ENCODE measurements at regions not wholly inside any gene's neighbourhood (a gene's known extent, or its start where the extent isn't known, plus 50 kb on each side); places are given as distances from the start of the nearest gene placed in this dataset.

DNA sequence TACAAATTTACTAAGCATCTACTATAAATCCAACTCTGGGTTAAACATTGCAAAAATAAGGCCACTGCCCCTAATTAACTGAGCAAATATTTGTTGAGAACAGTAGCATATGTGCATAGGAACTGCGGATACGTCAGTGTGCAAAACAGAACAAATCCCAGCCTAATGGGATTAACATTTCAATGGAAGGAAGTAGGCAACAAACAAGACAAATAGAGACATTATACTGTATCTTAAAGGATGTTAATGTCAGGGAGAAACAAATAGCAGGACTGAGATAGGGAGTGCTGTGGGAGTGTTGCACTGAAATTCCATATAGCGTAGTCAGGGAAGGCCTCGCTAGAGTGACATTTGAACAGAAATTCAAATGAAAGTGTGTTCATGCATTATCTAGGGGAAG is 89.7 kb upstream of the KCNAB1 start:
- H3K36me3 Mint-ChIP-seq (ENCODE audit: unreplicated experiment), result no peaks in the 10 kb centered on the region
- H3K27ac Mint-ChIP-seq (ENCODE audit: unreplicated experiment), result no peak overlapping the region
- H3K4me3 Mint-ChIP-seq (ENCODE audit: unreplicated experiment), result no peak overlapping the region
- H3K27me3 Mint-ChIP-seq (ENCODE audit: unreplicated experiment), result peaks cover 3% of the 10 kb centered on the region
- TF ChIP-seq, protein P1, sequence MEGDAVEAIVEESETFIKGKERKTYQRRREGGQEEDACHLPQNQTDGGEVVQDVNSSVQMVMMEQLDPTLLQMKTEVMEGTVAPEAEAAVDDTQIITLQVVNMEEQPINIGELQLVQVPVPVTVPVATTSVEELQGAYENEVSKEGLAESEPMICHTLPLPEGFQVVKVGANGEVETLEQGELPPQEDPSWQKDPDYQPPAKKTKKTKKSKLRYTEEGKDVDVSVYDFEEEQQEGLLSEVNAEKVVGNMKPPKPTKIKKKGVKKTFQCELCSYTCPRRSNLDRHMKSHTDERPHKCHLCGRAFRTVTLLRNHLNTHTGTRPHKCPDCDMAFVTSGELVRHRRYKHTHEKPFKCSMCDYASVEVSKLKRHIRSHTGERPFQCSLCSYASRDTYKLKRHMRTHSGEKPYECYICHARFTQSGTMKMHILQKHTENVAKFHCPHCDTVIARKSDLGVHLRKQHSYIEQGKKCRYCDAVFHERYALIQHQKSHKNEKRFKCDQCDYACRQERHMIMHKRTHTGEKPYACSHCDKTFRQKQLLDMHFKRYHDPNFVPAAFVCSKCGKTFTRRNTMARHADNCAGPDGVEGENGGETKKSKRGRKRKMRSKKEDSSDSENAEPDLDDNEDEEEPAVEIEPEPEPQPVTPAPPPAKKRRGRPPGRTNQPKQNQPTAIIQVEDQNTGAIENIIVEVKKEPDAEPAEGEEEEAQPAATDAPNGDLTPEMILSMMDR (IDR thresholded peaks at IDR 0.05; ENCODE audit: partially characterized antibody, unreplicated experiment), result no peak
- H3K9me3 Mint-ChIP-seq (ENCODE audit: unreplicated experiment), result no peaks in the 10 kb centered on the region
- H3K4me1 Mint-ChIP-seq (ENCODE audit: low read depth, unreplicated experiment), result peaks cover 5% of the 10 kb centered on the region
- DNase-seq, result no peak

DNA sequence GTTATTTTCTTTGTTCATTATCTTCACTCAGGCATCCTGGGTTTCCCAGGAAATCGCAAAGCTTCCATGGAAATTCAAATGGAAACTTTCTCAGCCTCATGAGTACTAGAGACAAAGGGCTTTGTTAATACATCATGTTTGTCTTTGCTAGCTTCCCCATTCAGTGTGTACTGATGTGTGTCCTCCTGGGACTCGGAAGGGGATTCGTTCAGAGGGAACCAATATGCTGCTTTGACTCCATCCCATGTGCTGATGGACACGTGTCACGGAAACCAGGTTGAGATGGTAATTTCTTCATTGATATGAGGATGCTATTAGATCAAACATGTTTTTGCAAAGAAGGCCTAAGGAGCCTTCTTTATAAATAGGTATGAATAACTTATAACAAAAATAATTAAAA is 87.0 kb upstream of the KCNAB1 start:
- peak overlapping the region; percentile 9 for H3K27ac Mint-ChIP-seq (ENCODE audit: unreplicated experiment)
- peaks cover 5% of the 10 kb centered on the region for H3K4me1 Mint-ChIP-seq (ENCODE audit: low read depth, unreplicated experiment)
- H3K9me3 Mint-ChIP-seq (ENCODE audit: unreplicated experiment), result peaks cover 2% of the 10 kb centered on the region
- DNase-seq, result no peak
- TF ChIP-seq, protein P1 (IDR thresholded peaks at IDR 0.05; ENCODE audit: partially characterized antibody, unreplicated experiment), result no peak
- H3K36me3 Mint-ChIP-seq (ENCODE audit: unreplicated experiment), result no peaks in the 10 kb centered on the region
- H3K4me3 Mint-ChIP-seq (ENCODE audit: unreplicated experiment), result no peak overlapping the region
- H3K27me3 Mint-ChIP-seq (ENCODE audit: unreplicated experiment), result peaks cover 6% of the 10 kb centered on the region

DNA sequence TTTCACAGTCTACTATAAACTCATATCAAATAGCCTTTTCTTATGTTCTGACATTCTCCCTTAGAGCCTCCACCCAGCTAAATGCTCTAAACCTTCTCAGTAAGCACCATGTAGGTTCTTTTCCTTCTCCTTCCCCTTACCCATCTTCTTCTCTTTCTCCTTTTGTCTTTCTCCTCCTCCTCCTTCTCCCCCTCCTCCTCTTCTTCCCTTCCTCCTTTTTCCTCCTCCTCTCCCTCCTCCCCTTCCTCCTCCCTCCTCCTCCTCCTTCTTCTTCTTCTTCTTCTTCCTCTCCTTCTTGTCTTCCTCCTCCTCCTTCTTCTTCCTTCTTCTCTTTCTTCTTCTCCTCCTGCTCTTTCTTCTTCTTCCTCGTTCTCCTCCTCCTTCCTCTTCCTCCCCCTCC is 85.2 kb upstream of the KCNAB1 start:
- H3K4me1 Mint-ChIP-seq (ENCODE audit: low read depth, unreplicated experiment), result peaks cover 5% of the 10 kb centered on the region
- peaks cover 2% of the 10 kb centered on the region for H3K9me3 Mint-ChIP-seq (ENCODE audit: unreplicated experiment)
- no peak overlapping the region for H3K27ac Mint-ChIP-seq (ENCODE audit: unreplicated experiment)
- TF ChIP-seq, protein P1 (IDR thresholded peaks at IDR 0.05; ENCODE audit: partially characterized antibody, unreplicated experiment), result no peak
- no peak for DNase-seq
- no peak overlapping the region for H3K4me3 Mint-ChIP-seq (ENCODE audit: unreplicated experiment)
- no peaks in the 10 kb centered on the region for H3K36me3 Mint-ChIP-seq (ENCODE audit: unreplicated experiment)
- H3K27me3 Mint-ChIP-seq (ENCODE audit: unreplicated experiment), result peaks cover 6% of the 10 kb centered on the region

DNA sequence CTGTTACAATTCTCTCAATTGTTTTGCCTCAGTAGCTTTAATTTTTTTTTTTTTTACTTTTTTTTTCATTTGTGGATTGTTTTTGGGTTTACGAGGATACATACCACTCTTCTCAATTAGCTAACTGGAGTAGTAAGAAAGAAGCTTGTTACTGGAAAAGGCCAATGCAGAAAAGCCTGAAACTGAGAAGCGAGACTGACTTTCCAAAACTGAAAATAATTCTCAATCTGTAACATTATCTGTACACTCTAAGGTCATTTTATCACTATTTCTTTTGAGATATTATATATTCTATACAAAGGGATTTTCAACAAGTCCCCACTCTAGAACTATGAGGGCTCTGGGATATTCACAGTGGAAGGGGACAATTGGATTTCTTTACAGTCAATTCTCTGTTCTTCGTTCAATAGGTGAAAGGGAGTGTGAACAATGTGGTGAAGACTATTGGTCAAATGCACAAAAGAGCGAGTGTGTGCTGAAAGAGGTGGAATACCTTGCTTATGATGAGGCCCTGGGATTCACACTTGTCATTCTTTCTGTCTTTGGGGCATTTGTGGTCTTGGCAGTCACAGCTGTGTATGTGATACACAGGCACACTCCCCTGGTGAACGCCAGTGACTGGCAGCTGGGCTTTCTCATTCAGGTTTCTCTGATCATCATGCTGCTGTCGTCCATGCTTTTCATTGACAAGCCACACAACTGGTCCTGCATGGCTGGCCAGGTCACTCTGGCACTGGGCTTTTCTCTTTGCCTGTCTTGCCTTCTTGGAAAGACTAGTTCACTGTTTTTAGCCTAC is 83.9 kb upstream of the KCNAB1 start:
- Mint-ChIP-seq H3K9me3 (ENCODE audit: unreplicated experiment) (peaks cover 2% of the 10 kb centered on the region), H3K36me3 (ENCODE audit: unreplicated experiment) (no peaks in the 10 kb centered on the region), H3K27me3 (ENCODE audit: unreplicated experiment) (peaks cover 6% of the 10 kb centered on the region), H3K27ac (ENCODE audit: unreplicated experiment) (no peak overlapping the region), H3K4me3 (ENCODE audit: unreplicated experiment) (no peak overlapping the region), H3K4me1 (ENCODE audit: low read depth, unreplicated experiment) (peaks cover 5% of the 10 kb centered on the region)
- DNase-seq, result no peak
- TF ChIP-seq, protein P1 (IDR thresholded peaks at IDR 0.05; ENCODE audit: partially characterized antibody, unreplicated experiment), result no peak

DNA sequence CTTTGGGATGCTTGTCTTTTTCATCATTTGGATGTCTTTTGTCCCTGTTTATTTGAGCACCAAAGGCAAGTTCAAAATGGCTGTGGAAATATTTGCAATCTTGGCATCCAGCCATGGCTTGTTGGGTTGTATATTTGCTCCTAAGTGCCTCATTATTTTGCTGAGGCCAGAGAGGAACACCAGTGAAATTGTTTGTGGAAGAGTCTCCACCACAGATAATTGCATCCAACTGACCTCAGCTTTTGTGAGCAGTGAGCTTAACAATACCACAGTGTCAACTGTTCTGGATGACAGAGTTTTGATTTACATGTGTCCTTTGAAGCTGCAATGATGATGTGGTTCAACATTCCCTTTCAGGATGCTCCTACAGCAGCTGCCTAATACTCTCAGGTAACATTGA is 83.0 kb upstream of the KCNAB1 start:
- H3K4me3 Mint-ChIP-seq (ENCODE audit: unreplicated experiment), result no peak overlapping the region
- H3K9me3 Mint-ChIP-seq (ENCODE audit: unreplicated experiment), result peaks cover 2% of the 10 kb centered on the region
- peaks cover 4% of the 10 kb centered on the region for H3K27me3 Mint-ChIP-seq (ENCODE audit: unreplicated experiment)

More for the DNA sequence above, 83.0 kb upstream of the KCNAB1 start:
- DNase-seq, result no peak
- TF ChIP-seq, protein P1 (IDR thresholded peaks at IDR 0.05; ENCODE audit: partially characterized antibody, unreplicated experiment), result no peak
- H3K36me3 Mint-ChIP-seq (ENCODE audit: unreplicated experiment), result no peaks in the 10 kb centered on the region
- no peak overlapping the region for H3K27ac Mint-ChIP-seq (ENCODE audit: unreplicated experiment)
- peaks cover 5% of the 10 kb centered on the region for H3K4me1 Mint-ChIP-seq (ENCODE audit: low read depth, unreplicated experiment)

All from glutamatergic neuron (in vitro differentiated cells).